Breast epithelium (tissue), 3 donors: ENCODE measurements at regions not wholly inside any gene's neighbourhood (a gene's known extent, or its start where the extent isn't known, plus 50 kb on each side); places are given as distances from the start of the nearest gene placed in this dataset.

Source experiments
- POLR2A ChIP-seq: fragments of 450-650 bp; IDR thresholded peaks from one replicate; pipeline ENCODE4 v1.6.1; 2016; ENCODE audit warnings: antibody characterized with exemption, mild to moderate bottlenecking, moderate library complexity
- POLR2AphosphoS5 ChIP-seq, 3 donors: sonication (generic); formaldehyde crosslinking; IDR thresholded peaks; one replicate each; pipeline ENCODE4 v1.6.1; 2017; ENCODE audit warnings: antibody characterized with exemption in 3 of 3
- TF ChIP-seq, protein P1 (sequence below), 3 donors: fragments of 450-650 bp; IDR thresholded peaks; one replicate each; pipeline ENCODE4 v1.5.1; 2016 to 2017; ENCODE audit warnings: antibody characterized with exemption in 3 of 3, mild to moderate bottlenecking in 3 of 3, moderate library complexity in 3 of 3

DNA sequence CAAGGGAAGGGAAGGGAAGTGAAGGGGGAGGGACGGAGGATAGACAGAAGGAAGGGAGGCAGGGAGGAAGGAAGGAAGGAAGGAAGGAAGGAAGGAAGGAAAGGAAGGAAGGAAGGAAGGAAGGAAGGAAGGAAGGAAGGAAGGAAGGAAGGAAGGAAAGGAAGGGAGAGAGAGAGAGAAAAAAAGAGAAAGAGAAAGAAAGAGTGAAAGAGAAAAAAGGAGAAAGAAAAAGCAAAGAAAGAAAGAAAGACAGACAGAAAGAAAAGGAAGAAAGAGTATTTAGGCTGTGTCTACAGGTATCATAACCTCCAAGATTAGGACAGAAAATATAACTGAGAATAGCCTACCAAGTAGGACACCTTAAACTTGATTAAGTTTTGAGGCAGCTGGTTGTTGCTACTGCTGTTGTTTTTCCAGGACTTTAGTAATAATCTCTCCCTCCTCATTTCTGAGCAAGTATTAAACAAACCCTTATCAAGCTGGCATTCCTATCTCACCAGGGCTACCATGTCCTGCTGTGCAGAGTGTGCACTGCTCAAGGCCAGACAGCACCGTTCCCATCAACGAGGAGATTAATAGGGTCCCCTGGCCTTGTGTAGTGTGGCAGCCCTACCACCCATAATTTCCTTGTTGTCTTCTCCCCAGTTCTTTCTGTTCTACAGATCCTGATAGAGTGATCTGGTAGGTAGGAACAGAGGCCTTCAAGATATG is 90.5 kb upstream of the FHL2 start:
- TF ChIP-seq POLR2A: no peak
- TF ChIP-seq, protein P1, sequence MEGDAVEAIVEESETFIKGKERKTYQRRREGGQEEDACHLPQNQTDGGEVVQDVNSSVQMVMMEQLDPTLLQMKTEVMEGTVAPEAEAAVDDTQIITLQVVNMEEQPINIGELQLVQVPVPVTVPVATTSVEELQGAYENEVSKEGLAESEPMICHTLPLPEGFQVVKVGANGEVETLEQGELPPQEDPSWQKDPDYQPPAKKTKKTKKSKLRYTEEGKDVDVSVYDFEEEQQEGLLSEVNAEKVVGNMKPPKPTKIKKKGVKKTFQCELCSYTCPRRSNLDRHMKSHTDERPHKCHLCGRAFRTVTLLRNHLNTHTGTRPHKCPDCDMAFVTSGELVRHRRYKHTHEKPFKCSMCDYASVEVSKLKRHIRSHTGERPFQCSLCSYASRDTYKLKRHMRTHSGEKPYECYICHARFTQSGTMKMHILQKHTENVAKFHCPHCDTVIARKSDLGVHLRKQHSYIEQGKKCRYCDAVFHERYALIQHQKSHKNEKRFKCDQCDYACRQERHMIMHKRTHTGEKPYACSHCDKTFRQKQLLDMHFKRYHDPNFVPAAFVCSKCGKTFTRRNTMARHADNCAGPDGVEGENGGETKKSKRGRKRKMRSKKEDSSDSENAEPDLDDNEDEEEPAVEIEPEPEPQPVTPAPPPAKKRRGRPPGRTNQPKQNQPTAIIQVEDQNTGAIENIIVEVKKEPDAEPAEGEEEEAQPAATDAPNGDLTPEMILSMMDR (IDR thresholded peaks at IDR 0.05): no peak
- no peak for TF ChIP-seq POLR2AphosphoS5 (IDR thresholded peaks at IDR 0.05)
